ENCODE measurements at regions not wholly inside any gene's neighbourhood (a gene's known extent, or its start where the extent isn't known, plus 50 kb on each side); places are given as distances from the start of the nearest gene placed in this dataset.

DNA sequence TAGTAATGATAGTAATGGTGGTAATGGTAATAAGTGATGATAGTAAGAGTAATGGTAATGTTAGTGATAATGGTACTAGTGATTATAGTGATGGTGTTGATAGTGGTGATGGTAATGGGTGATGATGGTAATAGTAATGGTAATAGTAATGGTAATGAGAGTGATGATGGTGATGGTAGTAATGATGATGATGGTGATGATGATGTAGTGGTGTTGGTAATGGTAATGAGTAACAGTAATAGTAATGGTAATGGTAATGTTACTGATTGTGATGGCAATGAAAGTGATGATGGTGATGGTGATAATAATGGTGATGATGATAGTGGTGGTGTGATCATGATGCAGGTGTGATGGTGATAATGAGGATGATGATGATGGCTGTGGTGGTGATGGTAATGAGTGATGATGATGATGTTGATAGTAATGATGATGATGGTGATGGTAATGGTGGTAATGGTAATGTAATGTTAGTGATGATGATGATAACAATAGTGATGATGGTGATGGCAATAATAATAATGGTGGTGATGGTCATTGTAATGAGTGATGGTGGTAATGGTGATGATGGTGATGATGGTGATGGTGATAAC, 235.0 kb downstream of the MATN1 start:
- H3K27ac Mint-ChIP-seq (ENCODE audit: unreplicated experiment), result no peak overlapping the region
- peaks cover 11% of the 10 kb centered on the region for H3K27me3 Mint-ChIP-seq (ENCODE audit: low read depth, unreplicated experiment)
- Histone ChIP-seq H3K4me1 (ENCODE audit: insufficient read depth, low read length) (no peaks in the 10 kb centered on the region), H2AFZ (ENCODE audit: low read depth, low read length) (no peak overlapping the region), H3K27me3 (ENCODE audit: insufficient read depth, low read length) (peaks cover 2% of the 10 kb centered on the region), H3K4me2 (ENCODE audit: low read length) (no peak overlapping the region), H3K9me3 (ENCODE audit: insufficient read depth, low read depth, low read length) (peaks cover 4% of the 10 kb centered on the region), H3K9ac (ENCODE audit: low read length) (no peak overlapping the region), H3K27ac (ENCODE audit: low read depth, low read length) (no peak overlapping the region), H3K36me3 (ENCODE audit: insufficient read depth, low read length) (no peaks in the 10 kb centered on the region), H4K20me1 (ENCODE audit: insufficient read depth, low read length) (no peaks in the 10 kb centered on the region), H3K79me2 (ENCODE audit: insufficient read depth, low read length) (no peaks in the 10 kb centered on the region), H3K4me3 (ENCODE audit: insufficient read depth, low read depth, low read length) (no peak overlapping the region)
- H3K9me3 Mint-ChIP-seq (ENCODE audit: unreplicated experiment), result peaks cover 14% of the 10 kb centered on the region
- DNase-seq (ENCODE audit: low read depth), result no peak
- H3K4me1 Mint-ChIP-seq (ENCODE audit: low read depth, unreplicated experiment), result no peaks in the 10 kb centered on the region
- no peak overlapping the region for H3K4me3 Mint-ChIP-seq (ENCODE audit: unreplicated experiment)
- H3K36me3 Mint-ChIP-seq (ENCODE audit: low read depth, unreplicated experiment), result peaks cover 1% of the 10 kb centered on the region
- no peak for TF ChIP-seq EZH2 (IDR thresholded peaks at IDR 0.05; ENCODE audit: insufficient read depth, low read length)
- no peak for TF ChIP-seq CTCF (IDR thresholded peaks at IDR 0.05; ENCODE audit: insufficient read depth, low read depth, low read length)
- FAIRE-seq, result peak; percentile 43

GRCh38 chr1:30487042-30487441, 236.3 kb downstream of the MATN1 start:
- H3K27me3 ChIP-seq (ENCODE audit: insufficient read depth, low read length), result peaks cover 2% of the 10 kb centered on the region
- no peak overlapping the region for H2AFZ ChIP-seq (ENCODE audit: low read depth, low read length)
- H3K27ac ChIP-seq (ENCODE audit: low read depth, low read length), result no peak overlapping the region
- Mint-ChIP-seq H3K27me3 (ENCODE audit: low read depth, unreplicated experiment) (peaks cover 13% of the 10 kb centered on the region), H3K4me3 (ENCODE audit: unreplicated experiment) (no peak overlapping the region), H3K27ac (ENCODE audit: unreplicated experiment) (no peak overlapping the region), H3K4me1 (ENCODE audit: low read depth, unreplicated experiment) (no peaks in the 10 kb centered on the region), H3K36me3 (ENCODE audit: low read depth, unreplicated experiment) (peaks cover 4% of the 10 kb centered on the region), H3K9me3 (ENCODE audit: unreplicated experiment) (peaks cover 22% of the 10 kb centered on the region)
- FAIRE-seq (no peak), DNase-seq (ENCODE audit: low read depth) (no peak)
- no peak overlapping the region for H3K9ac ChIP-seq (ENCODE audit: low read length)
- TF ChIP-seq CTCF (IDR thresholded peaks at IDR 0.05; ENCODE audit: insufficient read depth, low read depth, low read length) (no peak), EZH2 (IDR thresholded peaks at IDR 0.05; ENCODE audit: insufficient read depth, low read length) (no peak)
- H3K4me2 ChIP-seq (ENCODE audit: low read length), result no peak overlapping the region
- H3K79me2 ChIP-seq (ENCODE audit: insufficient read depth, low read length), result no peaks in the 10 kb centered on the region
- H3K9me3 ChIP-seq (ENCODE audit: insufficient read depth, low read depth, low read length), result peaks cover 12% of the 10 kb centered on the region
- H3K4me1 ChIP-seq (ENCODE audit: insufficient read depth, low read length), result no peaks in the 10 kb centered on the region
- no peak overlapping the region for H3K4me3 ChIP-seq (ENCODE audit: insufficient read depth, low read depth, low read length)
- H4K20me1 ChIP-seq (ENCODE audit: insufficient read depth, low read length), result no peaks in the 10 kb centered on the region
- H3K36me3 ChIP-seq (ENCODE audit: insufficient read depth, low read length), result no peaks in the 10 kb centered on the region

DNA sequence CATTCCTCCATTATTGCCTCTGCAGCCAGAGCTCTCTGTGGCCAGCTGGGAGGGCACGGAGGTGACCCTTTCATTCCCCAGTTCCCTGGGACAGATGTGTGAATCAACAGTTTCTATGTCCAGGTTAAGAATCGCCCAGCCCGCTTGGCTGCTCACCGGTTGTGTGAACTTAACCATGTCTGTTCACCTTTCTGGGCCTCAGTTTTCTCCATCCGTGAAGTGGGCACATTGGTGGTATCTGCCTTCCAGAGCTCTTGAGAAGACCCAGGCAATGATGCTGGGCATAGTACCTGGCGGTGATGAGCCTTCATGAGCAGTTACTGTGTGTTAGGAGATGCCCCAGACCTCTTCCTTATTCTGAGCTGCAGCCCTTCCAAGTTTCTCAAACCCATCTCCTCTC, 238.3 kb downstream of the MATN1 start:
- Mint-ChIP-seq H3K27ac (ENCODE audit: unreplicated experiment) (no peak overlapping the region), H3K4me3 (ENCODE audit: unreplicated experiment) (no peak overlapping the region), H3K4me1 (ENCODE audit: low read depth, unreplicated experiment) (no peaks in the 10 kb centered on the region), H3K36me3 (ENCODE audit: low read depth, unreplicated experiment) (peaks cover 4% of the 10 kb centered on the region), H3K9me3 (ENCODE audit: unreplicated experiment) (peaks cover 28% of the 10 kb centered on the region), H3K27me3 (ENCODE audit: low read depth, unreplicated experiment) (peaks cover 13% of the 10 kb centered on the region)
- peaks cover 2% of the 10 kb centered on the region for H3K27me3 ChIP-seq (ENCODE audit: insufficient read depth, low read length)
- no peak overlapping the region for H3K9ac ChIP-seq (ENCODE audit: low read length)
- H3K79me2 ChIP-seq (ENCODE audit: insufficient read depth, low read length), result no peaks in the 10 kb centered on the region
- peaks cover 16% of the 10 kb centered on the region for H3K9me3 ChIP-seq (ENCODE audit: insufficient read depth, low read depth, low read length)
- H3K36me3 ChIP-seq (ENCODE audit: insufficient read depth, low read length), result no peaks in the 10 kb centered on the region
- H2AFZ ChIP-seq (ENCODE audit: low read depth, low read length), result no peak overlapping the region
- no peak for TF ChIP-seq EZH2 (IDR thresholded peaks at IDR 0.05; ENCODE audit: insufficient read depth, low read length)
- TF ChIP-seq CTCF (IDR thresholded peaks at IDR 0.05; ENCODE audit: insufficient read depth, low read depth, low read length), result no peak
- no peak overlapping the region for H3K4me2 ChIP-seq (ENCODE audit: low read length)
- H4K20me1 ChIP-seq (ENCODE audit: insufficient read depth, low read length), result no peaks in the 10 kb centered on the region
- no peaks in the 10 kb centered on the region for H3K4me1 ChIP-seq (ENCODE audit: insufficient read depth, low read length)
- H3K27ac ChIP-seq (ENCODE audit: low read depth, low read length), result no peak overlapping the region
- H3K4me3 ChIP-seq (ENCODE audit: insufficient read depth, low read depth, low read length), result no peak overlapping the region
- no peak for FAIRE-seq
- DNase-seq (ENCODE audit: low read depth), result no peak
